Hematopoietic multipotent progenitor cell treated with erythropoietin and hydrocortisone succinate and interleukin-3 and kit ligand, for 6 days (in vitro differentiated cells): ENCODE measurements at regions not wholly inside any gene's neighbourhood (a gene's known extent, or its start where the extent isn't known, plus 50 kb on each side); places are given as distances from the start of the nearest gene placed in this dataset.

Experiments used
- DNase-seq: peaks from one replicate; pipeline ENCODE4 v3.0.0-alpha.2; 2015

GRCh38 chr2:51105811-51106210 is 73.9 kb upstream of the NRXN1 start:
- no peak for DNase-seq

GRCh38 chr2:51103205-51103604 is 71.3 kb upstream of the NRXN1 start:
- DNase-seq: no peak

GRCh38 chr2:51093016-51093415 is 61.1 kb upstream of the NRXN1 start:
- DNase-seq: no peak

- no peak for DNase-seq
These were observed 53.6 kb upstream of the NRXN1 start for GRCh38 chr2:51085420-51086068.

- DNase-seq: no peak
These were observed 52.8 kb upstream of the NRXN1 start for GRCh38 chr2:51084750-51085149.
